ENCODE measurements at regions not wholly inside any gene's neighbourhood (a gene's known extent, or its start where the extent isn't known, plus 50 kb on each side); places are given as distances from the start of the nearest gene placed in this dataset.

DNA sequence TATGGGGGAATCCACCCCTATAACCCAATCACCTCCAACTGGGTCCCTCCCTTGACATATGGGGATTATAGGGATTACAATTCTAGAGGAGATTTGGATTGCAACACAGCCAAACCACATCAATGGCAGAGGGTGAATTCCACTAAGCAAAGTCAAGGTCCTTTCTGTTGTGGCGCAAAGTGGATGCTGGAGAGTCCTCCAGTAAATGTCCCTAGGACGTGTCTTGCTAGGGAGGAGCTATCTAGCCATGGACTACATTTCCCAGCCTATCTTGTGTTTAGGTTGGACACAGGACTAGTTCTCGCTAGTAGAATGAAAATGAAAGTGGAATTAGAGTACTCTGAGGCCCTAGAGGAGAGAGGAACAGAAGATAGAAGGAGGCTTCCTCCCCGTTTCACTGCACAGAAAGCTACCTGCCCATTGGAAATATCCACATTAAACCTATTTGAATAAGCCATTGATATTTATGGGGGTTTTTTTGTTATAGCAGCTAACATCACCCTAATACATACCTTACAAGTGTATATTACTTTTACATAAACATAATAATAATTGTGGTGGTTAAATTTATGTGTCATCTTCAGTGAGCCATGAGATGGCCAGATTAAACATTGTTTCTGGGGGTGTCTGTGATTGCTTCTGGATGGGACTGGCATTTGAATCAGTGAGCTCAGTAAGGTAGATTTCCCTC, 56.7 kb upstream of the ERCC4 start:
- TF ChIP-seq EZH2 (IDR thresholded peaks at IDR 0.05; ENCODE audit: borderline replicate concordance) = no peak
- TF ChIP-seq, protein P1, sequence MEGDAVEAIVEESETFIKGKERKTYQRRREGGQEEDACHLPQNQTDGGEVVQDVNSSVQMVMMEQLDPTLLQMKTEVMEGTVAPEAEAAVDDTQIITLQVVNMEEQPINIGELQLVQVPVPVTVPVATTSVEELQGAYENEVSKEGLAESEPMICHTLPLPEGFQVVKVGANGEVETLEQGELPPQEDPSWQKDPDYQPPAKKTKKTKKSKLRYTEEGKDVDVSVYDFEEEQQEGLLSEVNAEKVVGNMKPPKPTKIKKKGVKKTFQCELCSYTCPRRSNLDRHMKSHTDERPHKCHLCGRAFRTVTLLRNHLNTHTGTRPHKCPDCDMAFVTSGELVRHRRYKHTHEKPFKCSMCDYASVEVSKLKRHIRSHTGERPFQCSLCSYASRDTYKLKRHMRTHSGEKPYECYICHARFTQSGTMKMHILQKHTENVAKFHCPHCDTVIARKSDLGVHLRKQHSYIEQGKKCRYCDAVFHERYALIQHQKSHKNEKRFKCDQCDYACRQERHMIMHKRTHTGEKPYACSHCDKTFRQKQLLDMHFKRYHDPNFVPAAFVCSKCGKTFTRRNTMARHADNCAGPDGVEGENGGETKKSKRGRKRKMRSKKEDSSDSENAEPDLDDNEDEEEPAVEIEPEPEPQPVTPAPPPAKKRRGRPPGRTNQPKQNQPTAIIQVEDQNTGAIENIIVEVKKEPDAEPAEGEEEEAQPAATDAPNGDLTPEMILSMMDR (IDR thresholded peaks at IDR 0.05; ENCODE audit: poor library complexity) = no peak

All from hepatocyte (in vitro differentiated cells).